Panc1 (cell line): ENCODE measurements at regions not wholly inside any gene's neighbourhood (a gene's known extent, or its start where the extent isn't known, plus 50 kb on each side); places are given as distances from the start of the nearest gene placed in this dataset.

ENCODE experiments used
- ATAC-seq: fragments of 200-7000 bp; cut with Tn5 transposase; 2 replicates; pipeline ENCODE4 v1.9.1; 2020; ENCODE audit warnings: mild to moderate bottlenecking, moderate library complexity
- BruUV-seq: library from RNA; stranded (reverse); fragments of 400-500 nt; replicated peaks from 2 replicates; lab custom pipeline; 2021; lab: Mats Ljungman, UMichigan
- CTCF ChIA-PET: fragments of 300-600 bp; sonication (Branson Sonifier 250); formaldehyde crosslinking; loops from one replicate; lab custom pipeline; 2022; ENCODE audit warnings: antibody characterized with exemption; lab: Charles Lee
- POLR2A ChIA-PET: fragments of 300-600 bp; sonication (Branson Sonifier 250); formaldehyde crosslinking; loops from one replicate; lab custom pipeline; 2022; ENCODE audit warnings: antibody characterized with exemption; lab: Charles Lee
- DNase-seq: peaks from one replicate; pipeline ENCODE4 v3.0.0-alpha.2; 2010; ENCODE audit warnings: low read depth, low spot score
- H3K27ac ChIP-seq: 2 replicates; pipeline ENCODE4 v1.5.1; 2011; ENCODE audit warnings: mild to moderate bottlenecking, low read length, inconsistent platforms
- H3K27me3 ChIP-seq: fragments of 200-500 bp; sonication (Bioruptor generic); 2 replicates; pipeline ENCODE4 v1.6.0; 2014; ENCODE audit warnings: low read length, inconsistent platforms; ENCODE audit not compliant: control insufficient read depth, insufficient read depth
- H3K36me3 ChIP-seq: fragments of 200-500 bp; sonication (Bioruptor generic); 2 replicates; pipeline ENCODE4 v1.5.1; 2014; ENCODE audit warnings: inconsistent platforms, mild to moderate bottlenecking, low read length, moderate library complexity; ENCODE audit not compliant: control insufficient read depth, insufficient read depth
- H3K4me1 ChIP-seq: 2 replicates; pipeline ENCODE4 v1.5.1; 2011; ENCODE audit warnings: inconsistent platforms, mild to moderate bottlenecking, low read length, moderate library complexity; ENCODE audit not compliant: control insufficient read depth, insufficient read depth
- H3K4me3 ChIP-seq, 2 experiments: 2 replicates each; pipeline ENCODE4 v1.5.1; 2011 to 2012; ENCODE audit warnings: low read depth in 2 of 2, low read length in 2 of 2, mild to moderate bottlenecking in 2 of 2, inconsistent platforms in 1 of 2, moderate library complexity in 1 of 2
- H3K9me3 ChIP-seq: fragments of 200-500 bp; sonication (Bioruptor generic); 2 replicates; pipeline ENCODE4 v1.5.1; 2014; ENCODE audit warnings: low read depth, mild to moderate bottlenecking, inconsistent platforms, low read length, moderate library complexity; ENCODE audit not compliant: control insufficient read depth, insufficient read depth
- POLR2AphosphoS5 ChIP-seq: IDR thresholded peaks from 2 replicates; pipeline ENCODE4 v1.6.1; 2012; ENCODE audit warnings: mild to moderate bottlenecking, low read depth, low read length, moderate library complexity
- SIN3A ChIP-seq: IDR thresholded peaks from 2 replicates; pipeline ENCODE4 v1.6.1; 2012; ENCODE audit warnings: low read depth, mild to moderate bottlenecking, low read length, moderate library complexity, borderline replicate concordance; ENCODE audit not compliant: insufficient read depth
- TCF7L2 ChIP-seq: IDR thresholded peaks from 2 replicates; pipeline ENCODE4 v1.6.1; 2011; ENCODE audit warnings: mild to moderate bottlenecking, low read depth, low read length, inconsistent platforms
- in situ Hi-C: cut with HindIII; loops from 2 replicates; pipeline ENCODE4 v1.10.0; 2016; ENCODE audit warnings: low sequenced_read_pairs, low pct_unique_long_range_greater_than_20kb
- intact Hi-C: fragments of 100-400 bp; cut with micrococcal nuclease; formaldehyde crosslinking; loops from one replicate; pipeline ENCODE4 v1.10.0; 2022; ENCODE audit not compliant: unreplicated experiment
- TF ChIP-seq, protein P1 (sequence below): fragments of 450-650 bp; IDR thresholded peaks from 2 replicates; pipeline ENCODE4 v1.5.1; 2017; ENCODE audit warnings: mild to moderate bottlenecking
- TF ChIP-seq, protein P2 (sequence below), 2 experiments: IDR thresholded peaks; 2 replicates each; pipeline ENCODE4 v1.6.1; 2011 to 2012; ENCODE audit warnings: low read depth in 2 of 2, control low read depth in 1 of 2, low read length in 1 of 2, mild to moderate bottlenecking in 1 of 2, moderate library complexity in 1 of 2; ENCODE audit not compliant: insufficient read depth in 1 of 2

DNA sequence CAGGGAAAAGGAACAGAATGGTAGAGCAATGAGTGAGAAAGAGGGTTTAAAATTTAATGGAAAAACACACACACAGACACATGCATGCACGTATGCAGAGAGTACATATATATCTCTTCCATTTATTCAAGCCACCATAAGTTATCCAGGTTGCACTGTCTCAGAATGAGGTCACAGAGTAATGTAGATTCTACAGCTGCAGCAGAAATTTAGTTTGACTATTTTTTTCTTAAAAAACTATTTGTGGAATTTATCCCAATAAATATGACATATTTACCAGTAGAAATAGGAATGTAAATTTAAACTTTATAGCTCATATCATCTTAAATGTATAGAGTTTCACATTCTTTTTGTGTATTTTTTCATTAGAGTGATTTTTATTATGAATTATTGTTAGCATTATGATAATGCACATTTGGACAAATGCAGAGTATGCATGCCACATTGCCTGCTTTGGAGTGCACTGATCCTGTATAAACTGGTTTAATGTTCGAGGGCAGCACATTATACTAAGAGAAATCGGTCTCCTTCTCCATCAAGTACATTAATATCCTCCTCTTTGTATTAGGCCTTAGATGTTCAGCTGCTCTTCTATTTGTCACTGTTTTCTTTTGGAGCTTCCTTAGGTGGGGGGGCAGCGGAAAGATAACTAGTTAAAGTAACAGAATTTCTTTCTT lies 216.3 kb upstream of the TARS1 start:
- ATAC-seq: no peak
- no peak overlapping the region for H3K4me3 ChIP-seq
- TF ChIP-seq TCF7L2: no peak
- no peak for TF ChIP-seq POLR2AphosphoS5
- TF ChIP-seq, protein P1, sequence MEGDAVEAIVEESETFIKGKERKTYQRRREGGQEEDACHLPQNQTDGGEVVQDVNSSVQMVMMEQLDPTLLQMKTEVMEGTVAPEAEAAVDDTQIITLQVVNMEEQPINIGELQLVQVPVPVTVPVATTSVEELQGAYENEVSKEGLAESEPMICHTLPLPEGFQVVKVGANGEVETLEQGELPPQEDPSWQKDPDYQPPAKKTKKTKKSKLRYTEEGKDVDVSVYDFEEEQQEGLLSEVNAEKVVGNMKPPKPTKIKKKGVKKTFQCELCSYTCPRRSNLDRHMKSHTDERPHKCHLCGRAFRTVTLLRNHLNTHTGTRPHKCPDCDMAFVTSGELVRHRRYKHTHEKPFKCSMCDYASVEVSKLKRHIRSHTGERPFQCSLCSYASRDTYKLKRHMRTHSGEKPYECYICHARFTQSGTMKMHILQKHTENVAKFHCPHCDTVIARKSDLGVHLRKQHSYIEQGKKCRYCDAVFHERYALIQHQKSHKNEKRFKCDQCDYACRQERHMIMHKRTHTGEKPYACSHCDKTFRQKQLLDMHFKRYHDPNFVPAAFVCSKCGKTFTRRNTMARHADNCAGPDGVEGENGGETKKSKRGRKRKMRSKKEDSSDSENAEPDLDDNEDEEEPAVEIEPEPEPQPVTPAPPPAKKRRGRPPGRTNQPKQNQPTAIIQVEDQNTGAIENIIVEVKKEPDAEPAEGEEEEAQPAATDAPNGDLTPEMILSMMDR: no peak
- TF ChIP-seq, protein P2, sequence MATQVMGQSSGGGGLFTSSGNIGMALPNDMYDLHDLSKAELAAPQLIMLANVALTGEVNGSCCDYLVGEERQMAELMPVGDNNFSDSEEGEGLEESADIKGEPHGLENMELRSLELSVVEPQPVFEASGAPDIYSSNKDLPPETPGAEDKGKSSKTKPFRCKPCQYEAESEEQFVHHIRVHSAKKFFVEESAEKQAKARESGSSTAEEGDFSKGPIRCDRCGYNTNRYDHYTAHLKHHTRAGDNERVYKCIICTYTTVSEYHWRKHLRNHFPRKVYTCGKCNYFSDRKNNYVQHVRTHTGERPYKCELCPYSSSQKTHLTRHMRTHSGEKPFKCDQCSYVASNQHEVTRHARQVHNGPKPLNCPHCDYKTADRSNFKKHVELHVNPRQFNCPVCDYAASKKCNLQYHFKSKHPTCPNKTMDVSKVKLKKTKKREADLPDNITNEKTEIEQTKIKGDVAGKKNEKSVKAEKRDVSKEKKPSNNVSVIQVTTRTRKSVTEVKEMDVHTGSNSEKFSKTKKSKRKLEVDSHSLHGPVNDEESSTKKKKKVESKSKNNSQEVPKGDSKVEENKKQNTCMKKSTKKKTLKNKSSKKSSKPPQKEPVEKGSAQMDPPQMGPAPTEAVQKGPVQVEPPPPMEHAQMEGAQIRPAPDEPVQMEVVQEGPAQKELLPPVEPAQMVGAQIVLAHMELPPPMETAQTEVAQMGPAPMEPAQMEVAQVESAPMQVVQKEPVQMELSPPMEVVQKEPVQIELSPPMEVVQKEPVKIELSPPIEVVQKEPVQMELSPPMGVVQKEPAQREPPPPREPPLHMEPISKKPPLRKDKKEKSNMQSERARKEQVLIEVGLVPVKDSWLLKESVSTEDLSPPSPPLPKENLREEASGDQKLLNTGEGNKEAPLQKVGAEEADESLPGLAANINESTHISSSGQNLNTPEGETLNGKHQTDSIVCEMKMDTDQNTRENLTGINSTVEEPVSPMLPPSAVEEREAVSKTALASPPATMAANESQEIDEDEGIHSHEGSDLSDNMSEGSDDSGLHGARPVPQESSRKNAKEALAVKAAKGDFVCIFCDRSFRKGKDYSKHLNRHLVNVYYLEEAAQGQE (IDR thresholded peaks at IDR 0.05; ENCODE audit: insufficient read depth in 1 of 2, low read depth in 2 of 2, low read length in 1 of 2): no peak
- no peak for TF ChIP-seq SIN3A
- no peaks in the 10 kb centered on the region for H3K4me1 ChIP-seq
- no peaks in the 10 kb centered on the region for H3K36me3 ChIP-seq
- POLR2A ChIA-PET: no interaction called here
- in situ Hi-C loops: no loop called here
- BruUV-seq: no TSS peak
- no peaks in the 10 kb centered on the region for H3K27me3 ChIP-seq
- CTCF ChIA-PET: no interaction called here
- no peak overlapping the region for H3K27ac ChIP-seq
- DNase-seq: no peak
- H3K9me3 ChIP-seq: no peaks in the 10 kb centered on the region
- intact Hi-C loops: no loop called here

- CTCF ChIA-PET: no interaction called here
Measured at GRCh38 chr5:33227247-33227646, 213.5 kb upstream of the TARS1 start.

More at GRCh38 chr5:33227247-33227646, 213.5 kb upstream of the TARS1 start:
- no peak overlapping the region for H3K27ac ChIP-seq
- no TSS peak for BruUV-seq
- H3K4me1 ChIP-seq: no peaks in the 10 kb centered on the region
- no peaks in the 10 kb centered on the region for H3K9me3 ChIP-seq
- no peak overlapping the region for H3K4me3 ChIP-seq
- POLR2A ChIA-PET: no interaction called here
- intact Hi-C loops (no loop called here), in situ Hi-C loops (no loop called here)
- no peak for DNase-seq
- ATAC-seq: no peak
- H3K27me3 ChIP-seq: no peaks in the 10 kb centered on the region
- H3K36me3 ChIP-seq: no peaks in the 10 kb centered on the region
- TF ChIP-seq TCF7L2 (no peak), POLR2AphosphoS5 (no peak), SIN3A (no peak)
- TF ChIP-seq, protein P1: no peak
- TF ChIP-seq, protein P2 (IDR thresholded peaks at IDR 0.05; ENCODE audit: insufficient read depth in 1 of 2, low read depth in 2 of 2, low read length in 1 of 2): no peak
